Upper lobe of left lung (tissue), 6 donors: ENCODE measurements at regions not wholly inside any gene's neighbourhood (a gene's known extent, or its start where the extent isn't known, plus 50 kb on each side); places are given as distances from the start of the nearest gene placed in this dataset.
"Not testable (repeated sequence)": the region's sequence is repeated elsewhere in the genome, so short reads cannot be mapped to it uniquely, and the experiment has no call there.

Source experiments
- ATAC-seq, 2 donors: fragments of 200-7000 bp; cut with Tn5 transposase; one replicate each; pipeline ENCODE4 v1.9.1; 2022; ENCODE audit warnings: mild to moderate bottlenecking in 2 of 2, moderate library complexity in 2 of 2; ENCODE audit not compliant: low FRiP score in 2 of 2
- DNase-seq, 2 donors: peaks; one replicate each; pipeline ENCODE4 v3.0.0-alpha.2; 2019 to 2020
- H3K27ac ChIP-seq, 4 donors: fragments of 200-600 bp; sonication (generic); one replicate each; pipeline ENCODE4 v1.5.1; 2016 to 2019
- H3K27me3 ChIP-seq, 4 donors: fragments of 200-600 bp; sonication (generic); one replicate each; pipeline ENCODE4 v1.5.1; 2017 to 2019
- H3K36me3 ChIP-seq, 4 donors: fragments of 200-600 bp; sonication (generic); one replicate each; pipeline ENCODE4 v1.5.1; 2016 to 2019
- H3K4me1 ChIP-seq, 4 donors: fragments of 200-600 bp; sonication (generic); one replicate each; pipeline ENCODE4 v1.5.1; 2018 to 2019
- H3K4me3 ChIP-seq, 4 donors: fragments of 200-600 bp; sonication (generic); one replicate each; pipeline ENCODE4 v1.5.1; 2017 to 2019; ENCODE audit warnings: mild to moderate bottlenecking in 2 of 4, moderate library complexity in 1 of 4
- H3K9me3 ChIP-seq, 4 donors: fragments of 200-600 bp; sonication (generic); one replicate each; pipeline ENCODE4 v1.5.1; 2018 to 2019
- EP300 ChIP-seq, 4 donors: sonication (generic); formaldehyde crosslinking; IDR thresholded peaks; one replicate each; pipeline ENCODE4 v1.5.1; 2017; ENCODE audit warnings: antibody characterized with exemption in 4 of 4, control low read depth in 2 of 4
- POLR2A ChIP-seq, 4 donors: fragments of 450-650 bp; IDR thresholded peaks; one replicate each; pipeline ENCODE4 v1.5.1; 2016 to 2017; ENCODE audit warnings: antibody characterized with exemption in 4 of 4, mild to moderate bottlenecking in 2 of 4
- POLR2AphosphoS5 ChIP-seq, 2 donors: sonication (generic); formaldehyde crosslinking; IDR thresholded peaks; one replicate each; pipeline ENCODE4 v1.5.1; 2017; ENCODE audit warnings: antibody characterized with exemption in 2 of 2
- WGBS, 2 donors: methylation state at CpG; one replicate each; pipeline ENCODE4 v1.1.5; 2017 to 2018; 5-methylcytosine and 5-hydroxymethylcytosine counted together
- TF ChIP-seq, protein P1 (sequence below), 6 experiments: fragments of 450-650 bp in 4 of 6; fragments of 200-600 bp in 2 of 6; sonication (generic) in 2 of 6; IDR thresholded peaks; one replicate each; pipeline ENCODE4 v1.5.1; 2016 to 2019; ENCODE audit warnings: antibody characterized with exemption in 6 of 6
- donor health status: DM: no; HTN: no; CAD: no; lungs with moderate emphysema.
- donor health status: DM: no; HTN: yes; CAD: no; lungs with severe emphysema.

DNA sequence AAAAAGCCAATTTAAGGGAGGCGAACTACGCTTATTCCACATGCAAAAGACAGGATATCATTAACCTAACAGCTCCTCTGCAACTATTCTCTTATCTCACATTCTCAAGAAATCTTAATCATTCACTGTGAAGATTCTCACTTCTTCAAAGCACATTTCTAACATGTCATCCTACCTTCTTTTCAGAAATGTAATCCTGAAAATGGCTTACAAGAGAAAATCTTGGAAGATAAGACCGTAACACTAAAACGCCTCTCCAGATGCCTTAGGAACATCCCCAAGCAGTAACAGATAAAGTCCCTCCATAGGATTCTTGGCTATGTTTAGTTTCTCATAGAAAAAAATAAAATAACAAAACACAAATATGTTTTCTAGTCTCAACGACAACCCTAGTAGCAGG is 373.9 kb upstream of the CNTNAP5 start:
- H3K9me3 ChIP-seq, result no peaks in the 10 kb centered on the region
- no peaks in the 10 kb centered on the region for H3K27me3 ChIP-seq
- DNase-seq, result no peak
- no peaks in the 10 kb centered on the region for H3K36me3 ChIP-seq
- H3K4me1 ChIP-seq, result no peaks in the 10 kb centered on the region
- H3K4me3 ChIP-seq, result no peak overlapping the region
- TF ChIP-seq EP300 (IDR thresholded peaks at IDR 0.05) (no peak), POLR2AphosphoS5 (IDR thresholded peaks at IDR 0.05) (no peak), POLR2A (IDR thresholded peaks at IDR 0.05) (no peak)
- TF ChIP-seq, protein P1, sequence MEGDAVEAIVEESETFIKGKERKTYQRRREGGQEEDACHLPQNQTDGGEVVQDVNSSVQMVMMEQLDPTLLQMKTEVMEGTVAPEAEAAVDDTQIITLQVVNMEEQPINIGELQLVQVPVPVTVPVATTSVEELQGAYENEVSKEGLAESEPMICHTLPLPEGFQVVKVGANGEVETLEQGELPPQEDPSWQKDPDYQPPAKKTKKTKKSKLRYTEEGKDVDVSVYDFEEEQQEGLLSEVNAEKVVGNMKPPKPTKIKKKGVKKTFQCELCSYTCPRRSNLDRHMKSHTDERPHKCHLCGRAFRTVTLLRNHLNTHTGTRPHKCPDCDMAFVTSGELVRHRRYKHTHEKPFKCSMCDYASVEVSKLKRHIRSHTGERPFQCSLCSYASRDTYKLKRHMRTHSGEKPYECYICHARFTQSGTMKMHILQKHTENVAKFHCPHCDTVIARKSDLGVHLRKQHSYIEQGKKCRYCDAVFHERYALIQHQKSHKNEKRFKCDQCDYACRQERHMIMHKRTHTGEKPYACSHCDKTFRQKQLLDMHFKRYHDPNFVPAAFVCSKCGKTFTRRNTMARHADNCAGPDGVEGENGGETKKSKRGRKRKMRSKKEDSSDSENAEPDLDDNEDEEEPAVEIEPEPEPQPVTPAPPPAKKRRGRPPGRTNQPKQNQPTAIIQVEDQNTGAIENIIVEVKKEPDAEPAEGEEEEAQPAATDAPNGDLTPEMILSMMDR (IDR thresholded peaks at IDR 0.05), result no peak
- no peak for ATAC-seq
- 77 to 81% methylated on average over 5 of the region's 5 CpGs for WGBS, 2 donors
- no peak overlapping the region for H3K27ac ChIP-seq

DNA sequence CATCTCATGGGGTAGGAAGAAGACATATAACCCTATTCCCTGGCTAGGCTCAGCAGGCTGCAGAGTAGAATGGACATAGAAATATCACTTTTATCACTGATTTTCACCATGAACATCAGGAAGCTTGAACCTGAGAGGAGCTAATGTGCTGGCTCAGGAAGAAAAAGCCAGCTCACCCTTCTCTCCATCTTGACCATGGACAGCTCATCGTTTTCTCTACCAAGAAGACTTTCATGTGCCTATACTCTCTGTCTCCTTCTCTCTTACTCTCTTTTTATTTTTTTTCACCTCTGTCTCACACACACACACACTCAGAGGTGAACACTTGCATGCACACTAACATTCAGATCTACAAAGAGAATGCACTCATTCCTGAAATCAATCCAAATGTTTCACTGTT is 372.8 kb upstream of the CNTNAP5 start:
- H3K4me1 ChIP-seq, result no peaks in the 10 kb centered on the region
- 69 to 79% methylated on average over 1 of the region's 1 CpG for WGBS, 2 donors
- no peak overlapping the region for H3K4me3 ChIP-seq
- TF ChIP-seq, protein P1 (IDR thresholded peaks at IDR 0.05), result no peak
- TF ChIP-seq POLR2AphosphoS5 (IDR thresholded peaks at IDR 0.05) (no peak), POLR2A (IDR thresholded peaks at IDR 0.05) (no peak), EP300 (IDR thresholded peaks at IDR 0.05) (no peak)
- DNase-seq, result no peak
- no peak for ATAC-seq
- H3K27ac ChIP-seq, result no peak overlapping the region
- H3K9me3 ChIP-seq, result no peaks in the 10 kb centered on the region
- H3K27me3 ChIP-seq, result no peaks in the 10 kb centered on the region
- no peaks in the 10 kb centered on the region for H3K36me3 ChIP-seq

DNA sequence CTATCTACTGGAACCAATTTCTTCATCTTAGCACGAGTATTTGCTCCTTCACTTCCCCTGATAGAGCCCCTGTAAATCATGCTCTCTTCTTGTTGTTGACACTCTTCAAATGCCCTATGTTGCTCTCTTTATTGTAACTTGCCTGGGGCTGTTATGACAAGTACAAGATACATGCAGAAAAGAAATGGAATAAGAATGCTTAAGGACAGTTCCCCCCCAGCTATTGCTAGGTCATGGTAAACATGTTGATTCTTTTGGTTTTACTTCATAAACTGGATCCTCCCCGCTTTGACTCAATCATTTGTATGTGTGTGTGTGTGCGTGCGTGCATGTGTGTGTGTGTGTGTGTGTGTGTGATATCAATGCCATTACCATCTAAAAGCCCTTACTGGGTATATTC is 368.5 kb upstream of the CNTNAP5 start:
- no peak for ATAC-seq
- Histone ChIP-seq H3K9me3 (peaks cover 0 to 8% (median 3%) of the 10 kb centered on the region in 4 donors), H3K36me3 (no peaks in the 10 kb centered on the region), H3K27ac (no peak overlapping the region), H3K4me1 (no peaks in the 10 kb centered on the region), H3K4me3 (no peak overlapping the region), H3K27me3 (no peaks in the 10 kb centered on the region)
- DNase-seq, result no peak
- 53 to 76% methylated on average over 4 of the region's 4 CpGs for WGBS, 2 donors
- no peak for TF ChIP-seq EP300 (IDR thresholded peaks at IDR 0.05)
- no peak for TF ChIP-seq POLR2AphosphoS5 (IDR thresholded peaks at IDR 0.05)
- no peak for TF ChIP-seq POLR2A (IDR thresholded peaks at IDR 0.05)
- TF ChIP-seq, protein P1 (IDR thresholded peaks at IDR 0.05), result no peak

DNA sequence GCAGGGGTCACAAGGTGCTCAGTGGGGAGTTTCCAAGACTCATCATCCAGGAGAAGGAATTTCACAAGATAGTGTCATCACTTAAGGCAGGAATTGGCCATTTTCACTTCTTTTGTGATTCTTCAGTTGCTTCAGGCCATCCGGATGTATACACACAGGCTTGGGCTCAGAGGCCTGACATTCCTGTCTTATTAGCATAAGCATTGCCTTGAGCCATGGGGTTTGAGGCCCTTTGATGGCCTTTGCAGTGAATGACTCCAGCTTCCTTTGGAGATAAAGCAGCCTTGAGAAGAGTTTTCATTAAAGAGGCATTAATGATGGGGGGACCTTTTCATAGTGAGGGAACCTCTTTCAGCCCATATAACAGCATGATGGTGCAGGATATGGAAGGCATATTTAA is 366.0 kb upstream of the CNTNAP5 start:
- Histone ChIP-seq H3K27me3 (no peaks in the 10 kb centered on the region), H3K4me1 (no peaks in the 10 kb centered on the region), H3K9me3 (peaks cover 0 to 8% (median 3%) of the 10 kb centered on the region in 4 donors), H3K27ac (no peak overlapping the region), H3K4me3 (no peak overlapping the region), H3K36me3 (no peaks in the 10 kb centered on the region)
- TF ChIP-seq EP300 (IDR thresholded peaks at IDR 0.05) (no peak), POLR2A (IDR thresholded peaks at IDR 0.05) (no peak), POLR2AphosphoS5 (IDR thresholded peaks at IDR 0.05) (no peak)
- TF ChIP-seq, protein P1 (IDR thresholded peaks at IDR 0.05), result no peak
- ATAC-seq (no peak), DNase-seq (no peak)
- WGBS, 2 donors, result 76 to 85% methylated on average over 1 of the region's 1 CpG

DNA sequence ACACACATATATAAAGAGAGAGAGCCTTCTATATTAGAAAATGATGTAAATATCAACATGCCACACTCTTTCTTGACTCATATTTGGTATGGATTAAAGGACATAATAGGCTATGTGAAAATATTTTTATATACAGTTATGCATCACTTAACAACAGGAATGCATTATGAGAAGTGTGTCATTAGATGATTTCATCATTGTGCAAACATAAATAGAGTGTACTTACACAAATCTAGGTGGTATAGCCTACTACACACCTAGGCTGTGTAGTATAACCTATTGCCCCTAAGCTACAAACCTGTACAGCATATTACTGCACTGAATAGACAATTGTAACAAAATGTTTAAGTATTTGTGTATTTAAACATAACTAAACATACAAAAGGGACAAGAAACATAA is 354.8 kb upstream of the CNTNAP5 start:
- no peaks in the 10 kb centered on the region for H3K9me3 ChIP-seq
- no peaks in the 10 kb centered on the region for H3K4me1 ChIP-seq
- no peaks in the 10 kb centered on the region for H3K36me3 ChIP-seq
- no peak overlapping the region for H3K27ac ChIP-seq
- H3K4me3 ChIP-seq, result no peak overlapping the region
- ATAC-seq, result no peak
- DNase-seq, result no peak
- H3K27me3 ChIP-seq, result no peaks in the 10 kb centered on the region
- TF ChIP-seq, protein P1 (IDR thresholded peaks at IDR 0.05), result no peak
- TF ChIP-seq EP300 (IDR thresholded peaks at IDR 0.05), result no peak
- TF ChIP-seq POLR2A (IDR thresholded peaks at IDR 0.05), result no peak
- no peak for TF ChIP-seq POLR2AphosphoS5 (IDR thresholded peaks at IDR 0.05)

DNA sequence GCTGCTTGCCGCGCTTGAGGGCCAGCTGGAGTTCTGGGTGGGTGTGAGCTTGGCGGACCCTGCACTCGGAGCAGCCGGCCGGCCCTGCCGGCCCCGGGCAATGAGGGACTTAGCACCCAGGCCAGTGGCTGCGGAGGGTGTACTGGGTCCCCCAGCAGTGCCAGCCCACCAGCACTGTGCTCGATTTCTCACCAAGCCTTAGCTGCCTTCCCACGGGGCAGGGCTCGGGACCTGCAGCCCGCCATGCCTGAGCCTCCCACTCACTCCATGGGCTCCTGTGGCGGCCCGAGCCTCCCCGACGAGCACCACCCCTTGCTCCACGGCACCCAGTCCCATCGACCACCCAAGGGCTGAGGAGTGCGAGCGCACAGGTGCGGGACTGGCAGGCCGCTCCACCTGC is 341.3 kb upstream of the CNTNAP5 start:
- not testable (repeated sequence) for H3K4me3 ChIP-seq, H3K9me3 ChIP-seq, ATAC-seq, H3K36me3 ChIP-seq, H3K4me1 ChIP-seq, H3K27ac ChIP-seq, H3K27me3 ChIP-seq
- DNase-seq, result peak in 1 of 2 donors; percentile 68
- WGBS, 2 donors, result 93% methylated on average over 14 of the region's 23 CpGs; no CpG with 5 or more reads in 1 of the 2 donors
